GM19035 (cell line): ENCODE measurements at regions not wholly inside any gene's neighbourhood (a gene's known extent, or its start where the extent isn't known, plus 50 kb on each side); places are given as distances from the start of the nearest gene placed in this dataset.

ENCODE experiments used
- ATAC-seq: cut with Tn5 transposase; IDR thresholded peaks from one replicate; pipeline ENCODE4 v1.9.1; 2021; ENCODE audit not compliant: unreplicated experiment

DNA sequence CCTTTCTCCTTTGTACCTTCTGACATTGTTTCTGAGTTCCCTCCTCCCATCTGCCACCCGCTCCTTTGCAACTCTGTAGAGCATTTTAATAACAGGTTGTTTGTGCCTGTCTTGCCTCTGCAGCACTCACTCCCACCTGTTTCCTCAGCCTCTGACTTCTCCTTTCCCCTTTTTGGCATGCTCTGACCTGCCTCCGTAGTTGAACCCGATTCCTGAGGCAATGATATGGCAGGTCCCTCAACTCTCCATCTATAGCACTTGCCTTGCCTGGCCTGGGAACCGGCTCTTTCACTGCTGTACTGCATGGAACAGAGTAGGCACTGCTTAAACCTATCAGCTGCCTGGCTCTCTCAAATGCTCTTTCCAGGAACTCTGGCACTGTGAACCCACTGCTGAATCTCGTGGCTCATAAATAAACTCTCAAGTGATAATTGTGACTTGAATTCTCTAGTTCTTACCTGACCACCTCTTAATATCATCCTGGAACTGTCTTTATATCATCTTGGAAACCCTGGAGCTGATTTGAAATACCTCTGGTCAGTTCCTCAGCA, 50.3 kb downstream of the UTRN start:
- ATAC-seq, result peak; percentile 28

DNA sequence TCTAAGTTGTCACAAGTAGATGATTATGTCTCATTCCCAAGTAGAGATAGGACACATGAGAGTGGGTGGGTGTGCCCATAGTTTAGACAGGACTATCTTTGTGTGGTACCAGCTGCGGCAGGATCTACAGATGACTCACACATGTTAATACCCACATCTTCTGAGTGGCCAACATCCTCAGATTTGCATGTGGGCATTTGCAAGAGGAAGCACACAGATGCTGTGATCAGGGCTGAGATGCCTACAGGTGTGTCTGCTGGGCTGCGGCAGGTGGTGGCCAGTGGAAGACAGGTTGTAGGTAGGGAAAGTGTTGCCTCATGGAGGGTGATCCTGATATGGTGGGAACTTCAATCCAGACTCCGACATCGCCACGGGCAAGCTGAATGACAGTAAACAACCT, 50.8 kb downstream of the UTRN start:
- peak; percentile 62 for ATAC-seq

DNA sequence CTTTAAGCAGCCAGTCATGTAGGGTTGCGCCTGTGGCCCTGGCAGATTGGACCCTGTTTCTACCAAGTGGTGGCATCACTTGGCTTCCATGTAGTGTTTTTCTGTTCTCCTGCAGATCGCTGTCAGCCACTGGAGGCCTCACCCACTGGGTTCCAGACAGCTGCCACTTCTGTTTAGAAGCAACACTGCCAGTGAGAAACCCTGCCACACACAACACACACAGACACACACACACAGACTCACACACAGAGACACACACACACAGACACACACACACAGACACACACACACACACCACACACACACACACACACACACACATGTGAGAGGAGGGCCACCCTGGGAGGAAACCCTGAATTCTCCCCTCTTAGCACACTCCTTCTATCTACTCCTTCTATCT, 51.8 kb downstream of the UTRN start:
- no peak for ATAC-seq

DNA sequence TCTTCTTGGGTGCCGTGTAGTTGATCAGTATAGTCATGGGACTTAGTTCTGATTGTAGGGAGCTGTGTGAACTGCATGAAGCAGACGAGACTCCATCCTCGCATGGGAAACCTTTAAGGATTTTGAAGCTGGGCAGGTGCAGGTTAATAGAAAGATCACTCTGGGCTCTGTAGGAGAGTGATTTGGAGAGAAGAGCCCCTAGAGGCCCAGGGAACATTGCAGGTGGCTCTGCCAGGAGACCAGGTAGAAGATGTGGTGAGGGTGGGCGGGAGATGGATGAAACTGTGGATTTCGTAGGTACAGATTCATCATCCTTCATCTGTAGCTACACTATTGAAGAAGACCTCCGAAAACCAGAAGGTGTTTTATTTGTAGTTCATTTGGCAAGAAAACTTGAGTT, 53.3 kb downstream of the UTRN start:
- no peak for ATAC-seq

DNA sequence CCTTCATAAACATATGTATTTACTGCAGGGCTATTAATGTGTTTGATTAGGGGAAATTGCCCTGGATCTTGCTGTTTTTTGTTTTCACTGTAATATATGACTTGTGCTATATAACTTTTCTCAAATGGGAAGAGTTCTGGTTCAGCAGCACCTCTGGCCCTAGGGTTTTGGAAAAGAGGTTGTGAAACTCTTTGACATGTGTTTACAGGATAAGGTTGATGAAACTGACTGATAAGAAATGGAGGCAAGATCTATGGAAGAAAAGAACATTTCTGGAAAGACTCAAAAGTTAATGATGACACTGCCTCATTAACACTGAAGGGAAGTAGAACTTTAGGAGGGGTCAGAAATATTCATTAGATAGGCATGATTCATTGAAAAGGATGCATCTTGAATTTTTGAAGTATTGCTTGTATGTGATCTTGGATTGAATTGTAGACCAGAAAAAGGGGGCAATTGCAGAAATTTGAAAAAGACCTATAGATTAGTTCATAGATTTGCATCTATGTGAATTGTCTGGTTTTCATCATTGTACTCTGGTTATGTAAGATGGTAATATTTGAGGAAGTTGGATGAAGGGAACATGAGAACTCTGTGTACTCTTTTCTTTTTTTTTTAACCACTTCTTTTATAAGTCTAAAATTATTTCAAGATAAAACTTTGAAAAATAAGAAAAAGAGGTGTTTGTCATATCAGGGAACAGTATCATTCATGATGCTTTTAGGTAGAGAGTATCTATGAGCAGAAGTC, 54.0 kb downstream of the UTRN start:
- ATAC-seq, result no peak

DNA sequence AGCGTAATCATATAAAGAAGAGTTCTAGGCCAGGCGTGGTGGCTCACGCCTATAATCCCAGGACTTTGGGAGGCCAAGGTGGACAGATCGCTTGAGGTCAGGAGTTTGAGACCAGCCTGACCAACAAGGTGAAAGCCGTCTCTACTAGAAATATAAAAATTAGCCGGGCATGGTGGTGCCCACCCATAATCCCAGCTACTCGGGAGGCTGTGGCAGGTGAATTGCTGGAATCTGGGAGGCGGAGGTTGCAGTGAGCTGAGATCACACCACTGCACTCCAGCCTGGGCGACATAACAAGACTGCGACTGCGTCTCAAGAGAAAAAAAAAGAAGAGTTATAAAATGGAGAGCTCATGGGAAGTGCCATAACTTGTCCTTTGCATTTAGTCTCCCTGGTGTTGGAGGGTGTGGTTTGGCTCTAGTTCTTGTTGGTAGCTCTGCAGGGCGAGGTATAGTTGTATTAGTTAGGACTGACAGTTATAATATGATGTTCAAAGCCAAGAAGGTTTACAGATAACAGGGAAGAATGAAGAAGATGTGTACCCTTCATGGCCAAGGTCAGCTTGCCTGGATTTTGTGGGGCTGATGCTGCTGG, 54.8 kb downstream of the UTRN start:
- no peak for ATAC-seq

DNA sequence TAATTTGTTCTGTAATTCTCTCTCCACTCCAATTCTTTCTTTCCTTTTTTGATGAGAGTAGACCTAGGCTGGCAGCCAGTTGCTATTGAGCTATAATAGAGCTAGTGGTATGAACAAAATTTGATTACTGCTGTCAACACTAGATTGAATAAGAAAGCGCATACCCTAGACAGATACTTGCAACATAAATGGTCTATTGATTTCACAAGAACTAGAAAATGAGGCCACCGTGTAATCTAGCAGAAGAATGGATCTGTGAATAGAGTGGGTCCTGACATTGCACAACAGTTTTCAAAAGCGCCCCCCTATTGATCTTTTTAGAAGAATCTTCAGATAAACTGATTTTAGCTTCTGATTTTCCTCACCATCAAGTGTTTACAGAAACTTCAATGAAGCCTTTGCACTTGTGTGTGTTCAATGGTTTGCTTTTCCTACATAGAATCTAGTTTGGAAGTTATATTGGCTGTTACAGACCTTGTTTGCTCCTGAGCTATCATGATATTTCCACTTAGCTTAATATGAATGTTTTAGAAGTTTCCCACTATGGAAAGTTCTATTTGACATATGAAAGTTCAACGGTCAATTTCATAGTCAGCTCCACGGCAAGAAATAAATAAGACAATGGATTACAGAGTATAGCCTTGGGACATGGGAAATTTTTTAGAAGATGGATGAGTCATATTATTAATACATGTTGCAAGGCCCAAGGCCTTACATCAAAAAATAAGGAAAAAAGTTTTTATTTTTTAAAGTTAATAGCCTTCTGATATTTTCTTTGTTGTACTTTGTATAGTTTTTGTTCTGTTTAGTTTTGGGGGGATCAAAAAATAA, 55.6 kb downstream of the UTRN start:
- ATAC-seq, result no peak

DNA sequence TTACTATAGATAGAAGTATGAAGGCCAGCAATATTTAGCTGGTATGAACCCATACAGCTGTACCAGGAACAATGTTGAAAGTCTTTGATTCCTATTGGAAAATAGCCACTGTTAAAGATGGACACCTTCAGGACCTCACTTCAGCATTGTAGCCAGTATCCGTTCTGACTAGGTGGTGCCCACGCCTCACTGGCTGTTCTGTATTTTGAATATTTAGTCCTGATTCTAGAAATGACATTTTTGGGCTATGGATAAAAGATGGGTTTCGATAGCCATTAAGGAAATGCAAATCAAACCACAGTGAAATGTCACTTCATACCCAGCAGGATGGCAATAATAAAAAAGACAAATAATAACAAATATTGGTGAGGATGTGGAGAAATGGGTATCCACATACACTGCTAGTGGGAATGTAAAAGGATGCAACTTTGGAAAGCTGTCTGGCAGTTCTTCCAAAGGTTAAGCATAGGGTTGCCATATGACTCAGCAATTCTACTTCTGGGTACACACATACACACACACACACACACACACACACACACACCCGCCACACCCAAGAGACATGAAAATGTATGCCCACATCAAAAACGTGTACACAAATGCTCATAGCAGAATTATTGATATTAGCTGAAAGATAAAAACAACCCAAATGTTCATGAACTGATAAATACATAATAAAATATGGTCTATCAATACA, 56.8 kb downstream of the UTRN start:
- ATAC-seq, result no peak

DNA sequence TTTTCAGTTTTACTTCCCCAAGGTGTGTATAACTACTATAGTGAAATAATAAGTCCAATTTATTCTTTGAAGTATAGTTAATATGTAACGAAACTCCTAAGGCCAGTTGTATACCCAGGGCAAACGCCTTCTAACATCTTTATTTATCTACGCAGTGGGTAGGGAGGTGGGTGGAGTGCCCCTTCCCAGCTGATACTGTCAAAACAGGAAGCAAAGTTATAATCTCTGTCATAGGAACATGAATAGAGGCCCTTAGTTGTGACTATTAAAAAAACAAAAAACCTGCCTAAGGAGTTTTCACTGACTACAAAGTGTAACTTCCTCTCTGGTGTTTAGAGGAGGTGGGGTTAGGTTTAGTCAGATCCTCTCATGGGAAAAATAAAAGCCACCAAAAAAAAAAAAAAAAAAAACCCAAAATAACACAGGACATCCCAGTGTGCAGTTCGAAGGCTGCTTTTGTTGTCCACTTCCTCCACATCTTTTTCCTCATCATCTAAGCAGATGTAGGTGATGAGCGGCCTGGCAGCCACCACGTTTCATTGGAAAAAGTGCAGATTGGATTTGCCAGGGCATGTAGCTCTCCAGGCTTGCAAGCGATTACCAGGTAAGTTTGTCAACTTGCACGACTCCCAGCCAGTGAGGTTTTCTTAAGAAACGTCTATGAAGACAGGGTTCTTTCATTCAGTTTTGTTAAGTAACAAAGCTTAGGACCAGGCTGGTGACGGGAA, 58.7 kb downstream of the UTRN start:
- peak; percentile 46 for ATAC-seq

DNA sequence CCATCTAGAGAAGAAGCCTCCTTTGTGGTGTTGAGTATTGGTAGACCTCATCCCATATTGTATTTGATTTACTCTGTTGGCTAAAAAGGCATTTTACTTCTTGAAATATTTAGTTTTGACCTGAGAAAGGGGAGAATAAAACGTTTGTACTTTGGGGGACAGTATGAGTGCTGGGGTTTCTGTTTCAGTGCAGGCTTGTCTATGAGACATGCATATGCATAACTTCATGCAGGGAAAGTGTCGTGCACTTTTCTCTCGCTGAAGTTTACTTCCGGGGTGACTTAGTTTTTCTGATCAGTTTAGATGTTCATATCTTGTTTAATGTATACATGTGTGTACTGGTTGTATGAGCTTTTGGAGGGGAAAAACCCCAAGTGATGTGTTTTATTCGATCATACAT, 59.5 kb downstream of the UTRN start:
- ATAC-seq, result peak; percentile 53

DNA sequence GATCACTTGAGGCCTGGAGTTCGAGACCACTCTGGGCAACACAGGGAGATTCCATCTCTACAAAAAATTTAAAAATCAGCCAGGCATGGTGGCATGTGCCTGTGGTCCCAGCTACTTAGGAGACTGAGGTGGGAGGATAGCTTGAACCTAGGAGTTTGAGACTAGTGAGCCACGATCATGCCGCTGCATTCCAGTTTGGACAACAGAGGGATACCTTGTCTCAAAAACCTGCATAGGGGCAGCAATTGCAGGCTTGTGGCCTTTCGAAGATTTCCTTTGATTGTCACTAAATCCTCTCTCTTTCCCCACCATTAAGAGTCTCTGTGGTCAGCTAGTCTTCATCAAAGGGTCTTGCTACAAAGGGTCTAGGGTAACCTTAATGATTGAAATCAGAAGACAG, 60.3 kb downstream of the UTRN start:
- no peak for ATAC-seq

DNA sequence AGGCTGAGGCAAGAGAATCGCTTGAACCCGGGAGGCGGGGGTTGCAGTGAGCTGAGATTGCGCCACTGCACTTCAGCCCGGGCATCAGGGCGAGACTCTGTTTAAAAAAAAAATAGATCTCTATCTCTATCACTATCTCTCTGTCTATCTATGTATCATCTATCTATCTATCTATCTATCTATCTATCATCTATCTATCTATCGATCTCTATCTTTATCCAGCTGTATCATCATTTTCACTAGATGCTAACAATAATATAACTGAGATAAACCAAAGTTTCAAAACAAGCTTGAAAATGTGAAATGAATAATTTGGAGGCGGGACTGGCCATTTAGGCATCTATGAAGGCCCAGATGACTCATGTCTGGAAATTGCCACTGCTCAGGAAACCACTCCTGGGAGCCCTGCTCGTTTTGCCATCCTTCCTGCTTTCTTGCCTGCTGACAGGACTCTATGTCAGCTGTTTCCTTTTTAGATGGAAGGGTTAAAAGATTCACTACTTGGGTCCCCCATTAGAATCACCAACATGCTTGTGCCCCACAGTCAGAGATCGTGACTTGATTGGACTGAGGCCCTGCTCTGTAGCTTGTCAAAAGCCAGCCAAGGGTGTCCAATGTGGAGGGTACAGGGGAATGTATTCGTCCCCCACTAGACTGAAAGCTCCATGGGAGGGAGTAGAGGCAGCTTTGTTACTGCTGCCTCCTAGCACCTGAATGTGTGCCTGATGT, 61.7 kb downstream of the UTRN start:
- ATAC-seq, result no peak

DNA sequence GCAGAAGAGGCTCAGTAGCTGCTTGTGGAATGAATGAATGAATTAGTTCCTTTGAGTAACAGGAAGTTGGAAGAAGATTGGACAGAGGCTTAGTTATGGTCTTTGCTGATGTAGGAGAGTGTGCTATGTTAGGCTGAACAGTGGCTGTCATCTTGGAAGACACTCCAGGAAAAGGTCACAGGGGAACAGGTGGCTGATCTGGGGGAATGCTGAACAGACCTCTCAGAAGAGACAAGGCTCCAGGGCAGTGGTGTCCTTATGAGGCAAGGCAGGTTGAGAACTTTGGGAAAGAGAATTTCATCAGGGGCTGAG, 62.3 kb downstream of the UTRN start:
- ATAC-seq, result no peak

DNA sequence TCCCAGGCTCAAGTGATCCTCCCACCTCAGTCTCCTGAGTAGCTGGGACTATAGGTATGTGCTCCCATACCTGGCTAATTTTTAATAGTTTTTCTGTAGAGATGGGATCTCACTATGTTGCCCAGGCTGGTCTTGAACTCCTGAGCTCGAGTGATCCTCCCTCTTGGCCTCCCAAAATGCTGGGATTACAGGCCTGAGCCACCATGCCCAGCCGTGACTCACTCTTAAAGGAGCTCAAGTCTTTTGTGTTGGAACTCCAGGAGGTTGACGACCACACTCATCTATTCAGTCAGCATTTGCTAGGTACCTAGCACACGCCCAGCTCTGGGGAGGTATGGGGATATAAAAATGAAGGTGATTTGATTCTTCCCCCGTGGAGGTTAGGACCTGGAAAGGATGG, 62.8 kb downstream of the UTRN start:
- ATAC-seq, result no peak

DNA sequence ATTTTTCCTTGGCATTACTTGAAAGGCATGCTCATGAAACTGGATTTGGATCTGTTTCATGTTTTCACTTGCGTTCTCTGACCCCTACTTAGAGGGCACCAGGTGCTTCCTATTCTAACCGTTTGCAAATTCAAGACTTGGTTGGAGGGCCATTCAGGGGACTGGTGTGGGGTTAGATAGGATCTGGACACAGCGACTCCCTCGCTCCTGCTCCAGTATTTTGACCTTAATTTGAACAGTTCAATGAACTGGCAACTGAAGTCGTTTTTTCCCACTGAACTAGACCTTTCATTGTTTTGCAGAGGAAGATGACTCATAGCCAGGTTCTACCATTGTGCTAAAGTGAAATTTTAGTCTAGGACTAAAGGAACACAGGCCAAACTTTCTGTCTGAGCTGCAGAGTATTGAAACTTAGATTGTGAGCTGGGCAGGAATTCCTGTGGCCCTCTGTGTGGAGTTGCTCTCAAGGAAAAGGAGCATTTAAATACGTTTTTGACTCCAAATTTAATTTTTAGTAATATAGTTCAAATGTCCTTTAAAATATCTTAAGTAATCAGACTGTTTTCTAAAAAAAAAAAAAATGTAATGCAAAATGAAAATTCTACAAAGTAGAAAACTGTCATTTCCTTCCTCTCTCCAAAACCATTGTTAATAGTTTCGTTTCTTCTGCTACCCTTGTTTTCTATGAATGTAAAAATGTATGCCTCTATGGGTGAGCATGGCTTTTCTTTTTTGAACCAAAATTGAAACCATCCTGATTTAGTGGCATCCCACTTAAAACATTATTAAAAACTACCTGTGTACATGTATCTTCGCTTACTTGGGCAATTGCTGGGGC, 64.8 kb downstream of the UTRN start:
- peak; percentile 32 for ATAC-seq

DNA sequence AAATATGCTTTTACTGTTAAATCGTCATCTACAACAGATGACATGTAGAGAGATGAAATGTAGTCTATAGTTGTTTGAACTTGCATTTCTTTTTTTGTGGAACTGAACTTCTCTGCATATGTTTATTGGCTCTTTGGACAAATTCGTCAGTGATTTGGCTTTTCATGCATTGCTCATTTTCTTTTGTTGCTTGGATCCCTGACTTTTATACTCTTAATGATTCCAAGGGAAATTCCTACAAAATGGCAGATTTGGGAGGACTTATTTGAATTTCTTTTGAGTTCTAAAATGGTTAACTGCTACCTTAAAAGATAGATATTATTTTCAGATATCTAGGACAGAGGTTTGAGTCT, 65.4 kb downstream of the UTRN start:
- no peak for ATAC-seq

DNA sequence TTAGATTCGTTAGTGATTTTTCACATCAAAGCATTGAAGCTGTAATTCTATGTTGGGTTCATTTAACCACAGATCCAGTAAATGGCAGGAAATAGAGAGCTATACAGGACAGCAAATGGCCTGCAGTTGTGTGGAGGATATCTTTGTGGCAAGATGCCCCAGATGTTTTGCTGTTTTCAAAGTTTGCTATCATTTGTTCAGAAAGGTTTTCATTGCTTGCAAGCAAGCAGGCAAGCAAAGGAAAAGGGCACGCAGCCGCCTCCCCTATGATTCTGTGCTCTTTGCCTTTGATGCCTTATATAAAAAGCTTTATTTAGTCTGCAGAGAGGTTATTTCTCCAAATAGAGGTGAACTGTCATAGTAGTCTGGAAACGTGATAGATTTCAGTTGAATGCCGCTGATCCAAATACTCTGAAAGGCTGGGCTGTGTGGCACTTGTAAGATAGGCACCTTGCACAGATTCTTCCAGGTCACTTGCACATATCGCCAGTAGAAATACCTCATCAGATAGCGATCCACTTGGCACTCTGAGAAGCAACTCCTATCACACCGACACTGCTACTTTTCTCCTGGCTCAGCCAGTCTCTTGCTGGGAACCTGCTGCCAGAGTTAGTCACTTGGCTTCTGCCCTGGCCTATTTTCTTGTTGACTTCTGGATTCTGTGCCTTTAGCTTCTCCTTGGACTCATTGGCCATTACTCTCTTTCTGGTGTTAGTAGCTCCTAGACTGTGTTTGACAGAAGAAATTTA, 66.4 kb downstream of the UTRN start:
- no peak for ATAC-seq

DNA sequence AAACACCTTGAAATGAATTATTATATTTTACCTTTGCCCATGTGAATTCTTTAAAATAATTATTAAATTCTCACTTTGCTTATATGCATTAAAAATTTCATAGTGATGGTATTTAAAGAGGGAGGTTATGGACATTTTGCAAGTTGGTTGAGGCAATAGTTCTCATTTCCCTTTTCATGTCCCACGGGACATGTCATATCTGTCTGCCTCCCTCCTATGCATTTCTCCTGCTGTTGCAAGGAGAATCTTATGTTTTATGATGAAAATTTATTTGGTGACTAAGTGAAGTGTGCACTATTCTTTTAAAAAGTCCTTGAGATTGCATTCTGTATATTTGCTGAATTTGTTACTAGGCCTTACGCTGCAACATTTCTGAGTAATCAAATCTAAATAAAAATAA, 67.2 kb downstream of the UTRN start:
- ATAC-seq, result no peak
